HL-60 (cell line): ENCODE measurements at regions not wholly inside any gene's neighbourhood (a gene's known extent, or its start where the extent isn't known, plus 50 kb on each side); places are given as distances from the start of the nearest gene placed in this dataset.

Experiments used
- DNase-seq, 2 experiments: peaks; one replicate each; pipeline ENCODE4 v3.0.0-alpha.2; 2010 to 2020; ENCODE audit warnings: low read depth in 1 of 2, low spot score in 1 of 2
- H3K27ac ChIP-seq: fragments of 250-450 bp; sonication (Bioruptor Pico); replicated peaks from 2 replicates; pipeline ENCODE4 v1.5.1; 2020; ENCODE audit warnings: mild to moderate bottlenecking, moderate library complexity
- H3K27me3 ChIP-seq: fragments of 250-450 bp; sonication (Bioruptor Pico); 2 replicates; pipeline ENCODE4 v1.5.1; 2021; ENCODE audit warnings: mild to moderate bottlenecking, moderate library complexity; ENCODE audit not compliant: insufficient read depth, poor library complexity, severe bottlenecking
- H3K4me3 ChIP-seq: replicated peaks from 2 replicates; pipeline ENCODE4 v1.5.1; 2011; ENCODE audit warnings: mild to moderate bottlenecking, control low read depth, low read length; ENCODE audit not compliant: insufficient read depth
- CTCF ChIP-seq: IDR thresholded peaks from one replicate; pipeline ENCODE4 v1.5.1; 2011; ENCODE audit warnings: low read length, control low read depth, inconsistent platforms; ENCODE audit not compliant: insufficient read depth
- GABPA ChIP-seq: IDR thresholded peaks from 2 replicates; pipeline ENCODE4 v1.6.1; 2012; ENCODE audit warnings: low read depth
- POLR2AphosphoS5 ChIP-seq: IDR thresholded peaks from 2 replicates; pipeline ENCODE4 v1.6.1; 2012; ENCODE audit warnings: low read depth
- REST ChIP-seq: IDR thresholded peaks from 2 replicates; pipeline ENCODE4 v1.6.1; 2012; ENCODE audit warnings: low read depth; ENCODE audit not compliant: insufficient replicate concordance
- SPI1 ChIP-seq: IDR thresholded peaks from 2 replicates; pipeline ENCODE4 v1.6.1; 2012; ENCODE audit warnings: low read depth, mild to moderate bottlenecking, borderline replicate concordance

- H3K4me3 ChIP-seq: no peak overlapping the region
- H3K27ac ChIP-seq: no peak overlapping the region
- no peak for TF ChIP-seq REST
- TF ChIP-seq POLR2AphosphoS5: no peak
- TF ChIP-seq CTCF: no peak
- TF ChIP-seq SPI1: no peak
- TF ChIP-seq GABPA: no peak
Measured at GRCh38 chr21:27680181-27680580, 713.3 kb upstream of the ADAMTS5 start.

GRCh38 chr21:27678511-27678910 lies 711.6 kb upstream of the ADAMTS5 start:
- DNase-seq: no peak
- Histone ChIP-seq H3K27ac (no peak overlapping the region), H3K4me3 (no peak overlapping the region), H3K27me3 (no peaks in the 10 kb centered on the region)
- TF ChIP-seq GABPA (no peak), SPI1 (no peak), CTCF (no peak), REST (no peak), POLR2AphosphoS5 (no peak)

More at GRCh38 chr21:27680181-27680580, 713.3 kb upstream of the ADAMTS5 start:
- no peak for DNase-seq
- no peaks in the 10 kb centered on the region for H3K27me3 ChIP-seq

GRCh38 chr21:27677546-27677945 lies 710.7 kb upstream of the ADAMTS5 start:
- Histone ChIP-seq H3K27me3 (no peaks in the 10 kb centered on the region), H3K27ac (no peak overlapping the region), H3K4me3 (no peak overlapping the region)
- no peak for TF ChIP-seq REST
- TF ChIP-seq GABPA: no peak
- no peak for TF ChIP-seq SPI1
- no peak for TF ChIP-seq CTCF
- no peak for TF ChIP-seq POLR2AphosphoS5
- no peak for DNase-seq
